Right atrium auricular region (tissue), 2 donors: ENCODE measurements at regions not wholly inside any gene's neighbourhood (a gene's known extent, or its start where the extent isn't known, plus 50 kb on each side); places are given as distances from the start of the nearest gene placed in this dataset.

ENCODE experiments used
- DNase-seq: peaks from one replicate; pipeline ENCODE4 v3.0.0-alpha.2; 2019; ENCODE audit warnings: low spot score
- H3K27ac ChIP-seq, 2 donors: fragments of 200-600 bp; sonication (generic); 1 replicate in 1 of 2; 2 replicates in 1 of 2; pipeline ENCODE4 v1.5.1; 2016 to 2019
- H3K27me3 ChIP-seq, 2 donors: fragments of 200-600 bp; sonication (generic); one replicate each; pipeline versions ENCODE4 v1.5.1 to v1.6.0; 2017 to 2019
- H3K36me3 ChIP-seq: fragments of 200-600 bp; sonication (generic); one replicate; pipeline ENCODE4 v1.5.1; 2016
- H3K4me1 ChIP-seq, 2 donors: fragments of 200-600 bp; sonication (generic); one replicate each; pipeline versions ENCODE4 v1.5.1 to v1.6.0; 2017 to 2019
- H3K4me3 ChIP-seq, 2 donors: fragments of 200-600 bp; sonication (generic); 1 replicate in 1 of 2; 2 replicates in 1 of 2; pipeline ENCODE4 v1.5.1; 2017 to 2019; ENCODE audit warnings: mild to moderate bottlenecking in 1 of 2, moderate library complexity in 1 of 2
- H3K9me3 ChIP-seq, 2 donors: fragments of 200-600 bp; sonication (generic); one replicate each; pipeline ENCODE4 v1.5.1; 2019
- TF ChIP-seq, protein P1 (sequence below), 2 donors: fragments of 200-600 bp; sonication (generic); IDR thresholded peaks; one replicate each; pipeline ENCODE4 v1.5.1; 2019; ENCODE audit warnings: antibody characterized with exemption in 2 of 2

DNA sequence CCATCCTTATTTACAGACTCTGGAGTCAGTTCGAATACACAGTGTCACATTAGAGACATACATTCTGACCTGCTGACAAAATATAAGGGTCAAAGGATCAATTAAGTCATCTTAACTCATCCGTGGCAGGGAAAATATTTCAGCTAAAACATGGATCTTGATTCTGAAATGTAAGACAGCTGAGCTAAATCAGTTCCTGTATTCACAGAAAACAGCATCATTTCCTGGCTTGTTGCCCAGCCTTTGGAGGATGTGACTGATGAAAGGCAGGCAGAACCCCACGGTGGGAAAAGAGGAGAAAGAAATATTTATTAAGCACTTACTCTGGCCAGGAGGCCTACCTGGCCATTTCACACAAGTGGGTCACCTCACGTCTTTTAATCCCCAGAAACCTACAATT is 101.9 kb downstream of the GAS2L3 start:
- H3K27me3 ChIP-seq: no peaks in the 10 kb centered on the region
- H3K36me3 ChIP-seq: no peaks in the 10 kb centered on the region
- H3K9me3 ChIP-seq: no peaks in the 10 kb centered on the region
- no peaks in the 10 kb centered on the region for H3K4me1 ChIP-seq
- no peak overlapping the region for H3K27ac ChIP-seq
- TF ChIP-seq, protein P1, sequence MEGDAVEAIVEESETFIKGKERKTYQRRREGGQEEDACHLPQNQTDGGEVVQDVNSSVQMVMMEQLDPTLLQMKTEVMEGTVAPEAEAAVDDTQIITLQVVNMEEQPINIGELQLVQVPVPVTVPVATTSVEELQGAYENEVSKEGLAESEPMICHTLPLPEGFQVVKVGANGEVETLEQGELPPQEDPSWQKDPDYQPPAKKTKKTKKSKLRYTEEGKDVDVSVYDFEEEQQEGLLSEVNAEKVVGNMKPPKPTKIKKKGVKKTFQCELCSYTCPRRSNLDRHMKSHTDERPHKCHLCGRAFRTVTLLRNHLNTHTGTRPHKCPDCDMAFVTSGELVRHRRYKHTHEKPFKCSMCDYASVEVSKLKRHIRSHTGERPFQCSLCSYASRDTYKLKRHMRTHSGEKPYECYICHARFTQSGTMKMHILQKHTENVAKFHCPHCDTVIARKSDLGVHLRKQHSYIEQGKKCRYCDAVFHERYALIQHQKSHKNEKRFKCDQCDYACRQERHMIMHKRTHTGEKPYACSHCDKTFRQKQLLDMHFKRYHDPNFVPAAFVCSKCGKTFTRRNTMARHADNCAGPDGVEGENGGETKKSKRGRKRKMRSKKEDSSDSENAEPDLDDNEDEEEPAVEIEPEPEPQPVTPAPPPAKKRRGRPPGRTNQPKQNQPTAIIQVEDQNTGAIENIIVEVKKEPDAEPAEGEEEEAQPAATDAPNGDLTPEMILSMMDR (IDR thresholded peaks at IDR 0.05): no peak
- H3K4me3 ChIP-seq: no peak overlapping the region
- no peak for DNase-seq

DNA sequence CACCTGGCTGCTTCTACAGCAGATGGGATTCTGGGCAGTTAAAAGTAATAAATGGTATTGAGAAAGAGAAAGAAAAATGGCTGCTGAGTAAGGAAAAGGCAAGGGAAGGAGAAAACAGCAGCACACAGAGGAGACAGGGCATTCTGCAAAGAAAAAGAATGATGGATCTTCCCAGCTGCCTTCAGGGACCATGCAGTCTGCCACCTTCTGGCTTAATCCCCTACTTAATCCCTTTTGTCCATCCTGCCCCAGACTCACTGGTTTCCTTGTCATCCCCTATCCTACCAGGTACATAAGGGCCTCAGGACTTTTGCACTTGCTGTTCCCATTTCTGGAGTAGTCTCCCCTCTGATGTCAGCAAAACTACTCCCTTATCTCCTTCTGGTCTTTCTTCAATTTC is 107.6 kb downstream of the GAS2L3 start:
- DNase-seq: no peak
- H3K27me3 ChIP-seq: no peaks in the 10 kb centered on the region
- TF ChIP-seq, protein P1 (IDR thresholded peaks at IDR 0.05): no peak
- H3K4me3 ChIP-seq: no peak overlapping the region
- peaks cover 0 to 3% of the 10 kb centered on the region in 2 donors for H3K9me3 ChIP-seq
- no peaks in the 10 kb centered on the region for H3K4me1 ChIP-seq
- H3K27ac ChIP-seq: no peak overlapping the region
- no peaks in the 10 kb centered on the region for H3K36me3 ChIP-seq

DNA sequence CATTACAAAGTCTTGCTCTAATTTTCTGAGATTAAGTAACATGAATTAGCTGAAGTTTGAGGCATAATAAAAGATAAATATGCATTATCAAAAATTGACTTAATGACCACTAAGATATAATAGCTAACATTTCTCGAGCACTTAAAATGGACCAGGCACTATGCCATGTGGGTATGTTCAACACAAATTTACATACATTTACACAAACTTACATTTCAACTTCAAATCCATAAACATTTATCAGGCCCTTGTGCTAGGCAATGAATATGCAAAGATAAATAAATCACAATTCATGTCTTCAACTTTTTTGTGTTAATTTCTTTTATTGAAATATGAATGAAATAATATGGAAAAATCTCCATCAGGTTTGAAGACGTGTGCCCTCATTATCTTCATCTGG is 108.7 kb downstream of the GAS2L3 start:
- no peaks in the 10 kb centered on the region for H3K4me1 ChIP-seq
- DNase-seq: no peak
- H3K27ac ChIP-seq: no peak overlapping the region
- TF ChIP-seq, protein P1 (IDR thresholded peaks at IDR 0.05): no peak
- peaks cover 0 to 3% of the 10 kb centered on the region in 2 donors for H3K9me3 ChIP-seq
- H3K27me3 ChIP-seq: no peaks in the 10 kb centered on the region
- no peak overlapping the region for H3K4me3 ChIP-seq
- H3K36me3 ChIP-seq: no peaks in the 10 kb centered on the region

DNA sequence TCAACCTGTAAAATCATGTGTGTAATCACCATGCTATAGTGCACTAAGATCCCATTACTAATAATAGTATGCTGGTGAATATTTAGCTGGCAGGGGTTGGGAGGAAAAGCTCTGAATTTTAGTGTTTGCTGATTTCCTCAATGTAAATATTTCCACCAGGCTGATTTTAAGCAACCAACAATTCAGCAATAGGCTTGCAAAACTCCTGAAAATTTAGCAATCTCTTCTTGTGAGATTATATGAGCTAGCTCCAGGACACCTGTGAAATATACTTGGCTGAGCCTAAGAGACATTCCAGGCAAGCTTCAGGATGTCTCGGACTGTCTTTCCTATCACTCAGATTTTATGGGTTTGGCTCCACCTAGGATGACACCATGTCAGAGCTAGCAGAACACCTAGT is 106.9 kb upstream of the ANO4 start:
- Histone ChIP-seq H3K4me1 (no peaks in the 10 kb centered on the region), H3K27ac (no peak overlapping the region), H3K36me3 (no peaks in the 10 kb centered on the region), H3K9me3 (peaks cover 0 to 3% of the 10 kb centered on the region in 2 donors), H3K4me3 (no peak overlapping the region), H3K27me3 (no peaks in the 10 kb centered on the region)
- DNase-seq: no peak
- TF ChIP-seq, protein P1 (IDR thresholded peaks at IDR 0.05): no peak

DNA sequence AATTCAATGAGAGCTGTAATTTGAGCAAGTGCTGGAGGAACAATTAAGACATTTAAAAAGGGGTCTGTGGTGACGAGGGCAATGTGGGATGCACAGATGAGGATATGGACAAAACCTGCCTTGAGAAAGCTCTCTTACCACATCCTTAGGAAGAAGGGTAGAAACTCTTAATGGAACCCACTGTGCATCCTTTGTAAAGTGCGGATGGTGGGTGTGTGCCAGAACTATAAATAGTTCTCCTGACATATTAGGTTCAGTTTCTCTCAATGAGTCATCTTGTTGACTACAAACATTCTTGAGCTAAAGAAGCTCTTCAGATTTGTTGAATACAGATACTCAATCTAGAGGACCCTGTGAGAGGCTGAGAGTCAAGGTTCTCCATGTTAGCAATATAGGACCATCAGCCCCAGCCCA is 106.1 kb upstream of the ANO4 start:
- DNase-seq: no peak

DNA sequence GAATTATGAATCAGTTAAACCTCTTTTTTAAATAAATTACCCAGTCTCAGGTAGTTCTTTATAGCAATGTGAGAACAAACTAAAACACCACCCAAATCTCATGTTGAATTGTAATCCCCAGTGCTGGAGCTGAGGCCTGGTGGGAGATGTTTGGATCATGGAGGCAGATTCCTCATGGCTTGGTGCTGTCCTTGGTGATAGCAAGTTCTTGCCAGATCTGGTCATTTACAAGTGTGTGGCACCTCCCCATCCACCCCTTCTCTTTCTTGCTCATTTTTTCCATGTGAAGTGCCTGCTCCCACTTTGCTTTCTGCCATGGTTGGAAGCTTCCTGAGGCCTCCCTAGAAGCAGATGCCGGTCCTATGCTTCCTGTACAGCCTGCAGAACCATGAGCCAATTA is 102.1 kb upstream of the ANO4 start:
- H3K27me3 ChIP-seq: no peaks in the 10 kb centered on the region
- no peak overlapping the region for H3K4me3 ChIP-seq
- H3K36me3 ChIP-seq: no peaks in the 10 kb centered on the region
- no peak for DNase-seq
- no peaks in the 10 kb centered on the region for H3K9me3 ChIP-seq
- no peaks in the 10 kb centered on the region for H3K4me1 ChIP-seq
- TF ChIP-seq, protein P1 (IDR thresholded peaks at IDR 0.05): no peak
- H3K27ac ChIP-seq: no peak overlapping the region

More for the DNA sequence above, 106.1 kb upstream of the ANO4 start:
- TF ChIP-seq, protein P1 (IDR thresholded peaks at IDR 0.05): no peak
- Histone ChIP-seq H3K4me3 (no peak overlapping the region), H3K9me3 (peaks cover 0 to 3% of the 10 kb centered on the region in 2 donors), H3K36me3 (no peaks in the 10 kb centered on the region), H3K27me3 (no peaks in the 10 kb centered on the region), H3K4me1 (no peaks in the 10 kb centered on the region), H3K27ac (no peak overlapping the region)
